Stimulated activated CD4-positive, alpha-beta T cell treated with anti-CD3 and anti-CD28 coated beads, Interleukin-4, amount 100 ng/mL, for 24 hours (primary cell): ENCODE measurements at regions not wholly inside any gene's neighbourhood (a gene's known extent, or its start where the extent isn't known, plus 50 kb on each side); places are given as distances from the start of the nearest gene placed in this dataset.

Experiments used
- DNase-seq: peaks from one replicate; pipeline ENCODE4 v3.0.0-alpha.2; 2020

DNA sequence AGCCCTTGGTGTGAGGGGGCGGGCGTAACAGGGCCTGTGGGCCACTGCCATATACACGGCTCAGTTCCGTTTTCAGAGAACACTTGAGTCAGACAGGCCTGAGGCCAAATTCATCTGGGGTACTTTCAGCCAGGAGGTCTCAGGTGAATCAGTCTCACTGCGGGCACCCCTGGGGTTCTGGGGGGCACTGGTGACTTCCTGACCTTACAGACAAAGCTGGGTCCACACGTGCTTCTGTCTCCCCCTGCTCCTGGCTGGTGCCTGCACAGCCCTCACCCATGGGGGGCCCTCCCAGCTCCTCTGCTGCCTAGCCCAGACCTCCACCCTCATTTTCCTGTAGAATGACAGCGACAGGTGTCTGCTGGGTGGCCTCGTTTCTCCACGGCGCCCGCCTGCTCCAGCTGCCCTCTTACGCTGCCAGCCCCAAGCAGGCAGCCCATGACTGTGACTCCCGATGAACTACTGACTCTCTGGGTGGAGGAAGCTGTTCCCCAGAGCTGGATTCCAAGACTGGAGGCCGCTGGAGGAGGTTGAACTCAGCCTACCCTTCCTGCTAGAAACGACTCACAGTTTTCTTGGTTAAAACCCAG is 374.1 kb upstream of the IRX4 start:
- no peak for DNase-seq

DNA sequence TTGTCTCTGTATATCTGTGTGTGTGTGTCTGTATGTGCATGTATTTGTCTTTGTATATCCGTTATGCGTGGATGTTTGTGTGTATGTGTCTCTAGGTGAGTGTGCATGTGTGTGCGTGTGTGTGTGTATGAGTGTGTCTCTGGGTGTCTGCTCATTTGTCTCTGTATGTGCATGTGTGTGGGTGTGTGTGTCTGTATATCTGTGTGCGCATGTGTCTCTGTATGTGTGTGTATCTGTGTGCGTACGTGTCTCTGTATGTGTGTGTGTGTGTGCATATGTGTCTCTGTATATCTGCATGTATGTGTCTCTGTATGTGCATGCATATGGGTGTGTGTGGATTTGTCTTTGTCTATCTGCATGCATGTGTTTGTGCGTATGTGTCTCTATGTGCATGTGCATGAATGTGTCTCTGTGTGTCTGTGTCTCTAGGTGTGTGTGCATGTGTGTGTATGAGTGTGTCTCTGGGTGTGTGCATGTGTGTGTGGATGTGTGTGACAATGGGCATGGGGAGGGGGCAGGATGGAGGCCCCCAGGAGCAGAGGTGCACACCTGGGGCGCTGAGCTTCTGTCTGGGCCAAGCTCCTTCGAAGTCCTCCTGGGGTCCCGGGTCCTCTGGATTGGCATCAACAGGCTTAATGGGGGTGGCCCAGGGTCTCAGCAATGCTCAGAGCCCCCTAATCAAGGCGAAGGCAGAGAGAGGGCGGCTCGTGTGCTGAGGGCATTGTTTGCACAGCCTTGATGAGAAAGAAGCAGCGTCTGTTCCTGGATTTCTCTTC is 373.4 kb upstream of the IRX4 start:
- DNase-seq = no peak

DNA sequence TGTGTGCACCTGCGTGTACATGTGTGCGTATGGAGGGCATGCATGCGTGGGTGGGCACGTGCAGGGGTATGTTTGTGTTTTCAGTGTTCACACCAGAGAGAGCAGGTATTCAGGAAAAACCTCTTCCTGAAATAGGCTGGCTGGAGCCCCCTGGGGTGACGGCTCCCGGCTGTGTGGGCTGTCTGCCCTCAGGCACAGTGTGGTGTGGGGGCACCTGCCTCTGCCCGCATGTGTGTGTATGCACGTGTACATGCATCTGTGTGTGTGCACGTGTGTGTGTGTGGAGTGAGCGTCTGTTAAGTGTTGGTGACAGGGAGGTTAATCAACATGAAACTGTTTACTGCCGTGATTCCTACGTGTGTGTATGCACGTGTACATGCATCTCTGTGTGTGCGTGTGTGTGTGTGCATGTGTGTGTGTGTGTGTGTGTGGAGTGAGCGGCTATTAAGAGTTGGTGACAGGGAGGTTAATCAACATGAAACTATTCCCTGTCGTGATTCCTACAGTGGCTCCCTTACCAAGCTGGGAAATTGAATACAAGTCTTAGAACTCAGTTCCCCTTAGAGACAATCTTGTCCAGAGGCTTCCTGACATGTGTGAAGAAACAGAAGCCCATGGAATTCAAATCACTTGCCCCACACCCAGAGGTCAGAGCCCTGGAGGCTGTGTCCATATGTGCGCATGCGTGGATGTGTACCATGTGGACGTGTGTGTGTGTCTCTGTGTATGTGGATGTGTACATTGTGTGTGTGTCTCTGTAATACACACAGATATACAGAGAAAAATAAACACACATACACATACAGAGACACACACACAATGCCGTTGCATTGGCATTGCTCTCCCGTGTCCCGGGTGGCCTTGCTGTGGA is 372.4 kb upstream of the IRX4 start:
- no peak for DNase-seq

DNA sequence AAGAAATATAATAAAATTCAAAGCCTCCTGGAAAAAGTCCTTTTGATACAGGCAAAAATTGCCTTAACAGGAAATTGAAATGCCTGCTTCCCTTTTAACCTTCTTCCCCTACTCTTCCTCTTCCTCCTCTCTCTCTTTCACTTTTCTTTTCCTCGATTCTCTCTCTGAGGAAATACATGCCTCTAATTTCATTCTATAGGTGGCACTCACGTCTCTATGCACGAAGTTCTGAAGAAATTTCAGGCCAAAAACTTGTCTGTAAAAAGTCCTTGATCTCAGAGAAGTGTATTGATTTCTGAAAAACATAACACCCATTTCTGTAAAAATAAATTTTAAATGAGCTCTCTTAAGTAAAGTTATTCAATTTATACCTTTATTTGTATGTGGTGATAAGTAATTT is 371.7 kb upstream of the IRX4 start:
- no peak for DNase-seq

DNA sequence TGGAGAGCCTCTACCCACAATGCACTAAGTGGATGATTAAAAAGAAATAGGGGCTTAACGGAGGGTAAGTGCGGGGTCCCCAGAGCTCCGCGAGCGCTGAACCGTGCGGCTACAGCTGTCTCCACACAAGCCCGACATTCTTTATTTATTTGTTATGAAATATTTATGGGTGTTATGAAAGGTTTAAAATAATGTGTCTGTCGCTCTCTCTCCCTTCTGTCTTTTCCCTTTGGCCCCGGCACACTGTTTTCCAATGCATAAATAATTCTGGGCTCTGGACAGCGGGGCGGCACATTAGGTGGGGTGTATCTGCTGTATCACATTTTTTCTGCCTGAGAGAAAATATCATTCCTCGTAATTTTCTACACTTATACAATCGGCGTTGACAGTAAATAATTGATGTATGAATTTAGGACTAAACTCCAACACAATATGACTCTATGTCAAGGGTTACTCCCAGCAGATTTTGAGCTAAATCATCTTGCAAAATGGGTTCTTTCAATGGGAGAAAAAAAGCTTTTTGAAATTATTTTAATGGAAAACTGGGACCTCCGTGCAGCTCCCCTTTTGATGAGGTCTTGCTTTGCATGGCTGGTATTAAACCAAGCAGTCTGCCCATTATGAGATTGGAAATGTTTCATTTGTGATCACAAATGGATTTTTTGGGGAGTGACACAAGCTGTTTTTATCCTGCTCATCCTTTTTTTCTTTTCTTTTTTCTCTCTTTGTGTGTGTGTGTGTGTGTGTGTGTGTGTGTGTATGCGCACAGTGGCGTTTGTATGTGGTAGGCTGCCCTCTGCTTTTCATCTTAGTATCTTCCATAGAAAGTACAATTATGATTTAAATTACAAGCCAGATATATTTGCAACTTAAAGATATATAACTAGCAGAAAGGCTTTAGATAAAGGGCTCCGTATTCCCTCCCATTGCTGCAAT is 370.6 kb upstream of the IRX4 start:
- no peak for DNase-seq

DNA sequence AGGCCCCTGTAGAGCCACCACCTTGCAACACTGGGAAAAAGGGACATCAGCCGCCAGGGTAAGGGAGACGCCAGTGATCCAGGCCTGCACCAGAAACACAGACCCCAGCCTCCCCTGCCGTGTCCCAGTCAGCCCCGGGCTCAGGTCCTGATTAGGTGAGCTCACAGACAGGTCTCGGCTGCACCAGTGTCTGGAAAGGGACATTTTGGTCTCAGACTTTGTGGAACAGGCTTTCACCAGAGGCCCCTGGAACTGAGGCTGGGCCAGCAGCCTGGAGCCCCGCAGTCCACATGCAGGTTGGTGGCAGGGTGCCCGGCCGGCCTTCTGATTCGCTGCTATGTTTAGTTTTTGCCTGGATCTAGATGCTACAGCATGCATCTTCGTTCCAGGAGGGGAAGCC is 369.0 kb upstream of the IRX4 start:
- DNase-seq = no peak

DNA sequence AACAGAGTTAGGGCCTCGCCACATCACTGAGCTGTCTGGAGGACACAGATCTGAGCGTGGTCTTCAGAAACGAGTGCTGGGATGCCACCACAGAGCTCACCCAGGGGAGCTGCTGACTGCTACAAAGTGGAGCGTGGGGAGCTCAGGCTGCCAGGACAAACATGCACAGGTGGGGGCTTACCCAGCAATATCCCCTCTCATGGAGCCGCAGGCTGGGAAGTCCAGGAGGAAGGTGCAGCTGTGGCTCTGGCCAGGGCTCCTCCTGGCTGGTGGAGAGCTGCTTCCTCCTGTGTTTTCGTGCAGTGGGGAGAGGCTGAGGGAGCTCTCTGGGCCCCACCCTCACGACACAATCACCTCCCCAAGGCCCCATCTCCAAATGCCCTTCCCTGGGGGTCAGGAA is 368.6 kb upstream of the IRX4 start:
- DNase-seq = no peak

DNA sequence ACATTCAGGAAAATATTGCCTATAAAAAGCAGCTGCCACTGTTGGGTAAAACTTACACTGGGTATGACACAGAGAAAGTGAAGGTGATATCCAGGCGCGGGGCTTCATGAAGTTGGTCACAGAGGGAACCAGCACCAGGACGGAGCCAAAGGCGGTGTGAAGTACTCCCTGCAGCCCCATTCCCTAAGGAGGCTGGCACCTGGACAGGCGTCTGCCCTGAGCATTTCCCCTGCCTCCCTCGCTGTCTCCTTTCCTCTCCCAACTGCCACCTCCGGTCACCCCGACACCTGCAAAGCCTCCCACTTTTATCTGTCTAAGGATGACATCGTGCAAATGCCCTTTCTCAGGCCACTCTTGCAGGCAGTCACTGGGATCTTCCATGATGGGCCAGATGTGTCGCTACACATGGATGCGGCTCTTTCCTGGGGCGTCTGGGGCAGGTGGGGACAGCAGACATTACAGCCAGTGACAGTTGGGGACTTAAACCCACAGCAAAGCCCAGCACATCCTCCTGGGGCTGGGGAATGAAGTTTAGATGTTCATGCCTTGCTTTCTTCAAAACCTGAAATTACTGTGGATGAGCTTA is 367.7 kb upstream of the IRX4 start:
- no peak for DNase-seq

DNA sequence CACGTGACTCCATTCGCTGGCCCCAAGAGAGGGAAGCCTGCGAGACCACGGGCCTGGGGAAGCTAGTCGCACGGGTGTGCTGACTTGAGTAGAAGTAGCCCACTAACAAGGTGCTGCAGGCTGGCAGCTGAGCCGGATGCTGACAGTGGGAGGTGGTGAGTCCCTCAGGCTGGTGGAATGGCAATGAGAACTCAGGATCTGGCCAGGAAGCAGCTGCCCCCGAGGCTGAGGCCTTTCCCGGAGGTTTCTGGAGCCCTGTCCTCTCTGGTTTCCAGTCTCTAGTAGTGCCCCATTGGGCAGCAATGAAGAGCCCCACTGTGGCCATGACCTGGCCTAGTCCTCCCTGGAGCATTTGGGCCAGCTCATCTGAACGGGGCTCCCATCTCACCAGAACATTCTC is 366.7 kb upstream of the IRX4 start:
- no peak for DNase-seq

DNA sequence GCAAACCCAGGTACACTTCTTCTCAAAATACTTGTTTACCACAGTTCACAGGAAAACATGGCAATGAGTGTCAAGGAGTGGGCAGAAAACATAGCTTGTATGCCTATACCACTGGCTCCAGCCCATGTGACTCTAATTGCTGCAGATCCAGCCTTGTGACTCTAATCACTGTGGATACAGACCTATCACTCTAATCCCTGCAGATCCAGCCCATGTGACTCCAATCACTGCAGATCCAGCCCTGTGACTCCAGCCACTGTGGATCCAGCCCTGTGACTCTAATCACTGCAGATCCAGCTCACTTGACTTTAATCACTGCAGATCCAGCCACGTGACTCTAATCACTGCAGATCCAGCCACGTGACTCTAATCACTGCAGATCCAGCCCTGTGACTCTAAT is 366.3 kb upstream of the IRX4 start:
- DNase-seq = no peak

DNA sequence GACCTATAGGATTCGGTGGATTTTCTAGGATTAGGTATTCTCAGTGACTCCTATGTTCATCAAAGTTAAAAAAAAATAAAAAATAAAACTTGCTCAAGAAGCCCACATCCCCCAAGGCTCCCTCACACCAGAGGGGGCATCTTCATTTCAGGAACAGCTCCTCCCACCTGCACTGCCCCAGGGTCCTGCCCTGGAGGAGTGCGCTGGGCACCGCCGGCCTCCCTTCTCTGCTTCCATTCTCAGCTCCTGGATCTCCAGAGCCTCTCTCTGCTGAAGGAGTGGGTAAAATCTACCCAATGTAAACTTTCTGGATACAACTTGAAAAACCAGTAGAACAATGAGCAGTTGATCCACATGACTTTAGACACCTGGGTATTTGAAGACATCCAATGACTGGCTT is 359.8 kb upstream of the IRX4 start:
- no peak for DNase-seq

DNA sequence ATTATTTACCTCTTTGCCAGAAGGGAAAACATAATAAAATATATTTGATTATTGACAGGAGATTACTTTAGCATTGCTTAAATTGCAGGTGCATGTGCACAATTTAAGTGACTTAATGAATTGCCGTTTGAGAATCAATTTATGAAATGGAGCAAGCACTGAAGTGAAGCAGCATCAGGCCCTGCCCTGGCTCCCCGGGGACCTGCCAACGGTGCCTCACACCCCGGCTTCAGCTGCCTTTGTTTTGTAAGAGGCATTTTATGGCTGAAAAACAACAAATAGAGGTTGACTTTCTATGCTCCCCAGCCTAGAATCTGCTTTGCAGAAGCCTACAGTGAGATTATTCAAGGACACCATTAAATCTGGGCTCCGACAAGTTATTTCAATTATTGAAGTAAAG is 359.1 kb upstream of the IRX4 start:
- no peak for DNase-seq

DNA sequence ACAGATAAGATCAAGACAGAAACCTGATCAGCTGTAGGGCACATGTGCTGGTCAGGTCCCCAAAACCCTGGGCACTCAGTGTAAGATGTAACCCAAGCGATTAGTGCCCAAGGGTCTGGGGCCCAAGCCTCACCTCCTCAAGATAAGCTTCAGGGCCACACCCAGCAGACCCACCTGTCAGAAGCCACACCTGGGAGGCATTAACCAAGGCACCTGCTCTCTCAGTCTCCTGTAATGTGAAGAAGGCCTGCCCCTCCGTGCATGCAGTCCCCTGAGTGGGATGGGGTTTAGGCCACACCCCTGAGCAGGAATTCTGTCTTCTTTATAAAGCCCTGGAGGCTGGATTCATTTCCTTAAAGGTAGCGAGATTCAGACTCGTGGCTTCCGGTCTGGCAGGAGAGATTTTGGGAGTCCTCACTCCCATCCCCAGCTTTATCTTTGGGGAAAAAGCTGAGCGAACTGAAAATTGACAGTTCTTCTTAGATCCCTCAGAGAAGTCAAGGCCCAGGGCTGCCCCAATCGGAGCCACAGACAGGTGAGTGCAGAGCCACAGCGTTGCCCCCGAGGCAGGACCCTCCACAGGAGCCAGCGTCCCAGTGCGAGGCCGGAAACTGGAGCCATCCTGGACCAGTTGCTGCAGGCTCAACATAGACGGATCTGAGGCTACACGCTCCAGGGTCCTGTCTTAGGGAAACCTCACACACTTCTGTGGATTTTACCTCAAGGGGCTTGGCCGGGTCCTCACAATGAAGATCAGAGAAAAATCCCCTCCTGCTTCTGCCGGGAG is 357.6 kb upstream of the IRX4 start:
- no peak for DNase-seq

DNA sequence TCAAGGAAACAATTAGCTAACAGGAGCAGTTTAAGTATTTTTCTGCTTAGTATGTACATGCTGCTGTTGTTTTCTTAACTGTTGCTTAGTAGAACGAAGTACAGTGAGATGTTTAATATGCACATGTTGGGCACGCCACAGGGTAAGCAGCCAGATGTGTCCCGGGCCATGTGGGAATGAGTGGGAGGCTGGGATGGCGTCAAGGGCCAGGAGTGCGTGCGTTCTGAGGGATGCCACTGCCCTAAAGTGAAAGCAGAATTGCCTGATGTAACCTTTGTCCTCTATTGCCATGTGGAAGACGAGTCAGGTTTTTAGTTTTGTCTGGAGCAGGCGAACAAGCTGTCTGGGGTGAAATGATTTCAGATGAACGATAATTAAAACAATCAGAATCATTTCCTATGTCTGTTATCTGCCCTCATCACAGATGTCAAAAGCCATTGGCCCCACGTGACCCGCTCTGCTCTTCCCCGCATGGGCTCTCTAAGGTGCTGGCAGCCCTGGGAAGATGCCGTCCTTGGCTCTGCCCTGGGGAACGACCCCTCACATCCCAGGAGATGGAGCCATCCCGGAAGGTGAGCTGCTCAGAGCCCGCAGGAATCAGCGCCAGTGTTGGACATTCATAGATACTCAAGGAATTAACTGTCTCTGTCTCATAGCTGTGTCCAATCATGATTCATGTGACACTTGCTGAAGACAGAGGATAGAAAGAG is 356.6 kb upstream of the IRX4 start:
- no peak for DNase-seq

DNA sequence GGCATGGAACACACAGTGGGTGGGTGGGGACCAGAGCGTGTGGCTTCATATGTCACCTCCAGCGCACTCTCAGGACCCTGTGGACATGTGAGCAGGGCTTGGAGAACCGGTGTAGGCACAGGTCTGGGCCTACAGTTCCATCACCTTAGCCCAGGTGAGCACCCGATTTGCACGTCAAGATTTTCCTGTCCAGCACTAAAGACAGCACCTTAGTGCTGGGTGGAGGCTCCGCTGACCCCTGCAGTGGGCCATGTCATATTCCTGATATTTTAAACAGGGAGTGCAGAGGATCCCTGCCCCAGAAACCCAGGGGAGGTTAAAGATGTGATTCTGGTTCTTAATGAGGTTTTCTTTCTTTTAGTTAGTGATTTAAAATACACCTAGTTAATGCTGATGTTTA is 356.0 kb upstream of the IRX4 start:
- no peak for DNase-seq

DNA sequence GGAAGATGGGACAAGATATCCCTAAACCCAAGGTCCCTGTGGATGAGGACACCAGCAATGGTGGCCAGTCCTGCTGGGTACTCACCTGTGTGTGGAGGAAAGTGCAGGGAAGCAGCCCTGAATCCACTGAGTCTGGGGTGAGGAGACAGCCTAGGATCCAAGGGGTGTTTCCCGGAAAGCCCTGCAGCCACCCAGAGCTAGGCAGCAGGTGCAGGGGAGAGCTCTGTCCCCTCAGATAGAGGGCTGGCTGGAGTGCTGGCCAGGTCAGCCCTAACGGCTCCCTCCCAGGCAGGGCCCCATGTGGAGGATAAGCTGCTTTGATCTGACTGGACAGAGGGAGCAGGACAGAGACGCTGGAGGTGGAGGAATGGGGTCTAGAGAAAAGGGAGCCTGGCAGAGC is 344.7 kb upstream of the IRX4 start:
- DNase-seq = no peak

DNA sequence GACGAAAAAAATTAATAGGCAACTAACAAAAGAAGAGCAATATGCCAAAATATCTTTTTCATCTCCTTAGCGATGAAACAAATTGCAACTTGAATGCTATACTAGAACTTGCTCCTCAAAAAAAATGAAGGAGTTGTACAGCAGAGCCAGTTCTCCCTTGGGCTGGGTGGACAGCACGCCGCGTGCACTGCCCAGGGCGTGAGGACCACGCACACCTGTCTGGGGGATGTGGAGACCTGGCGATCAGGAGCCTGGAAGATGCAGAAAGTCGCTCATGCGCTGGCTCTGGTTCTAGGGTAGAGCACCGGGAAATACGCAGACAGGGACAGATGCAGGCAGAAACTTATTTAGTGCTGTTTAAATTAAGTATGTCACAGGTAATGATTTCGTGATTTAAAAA is 342.0 kb upstream of the IRX4 start:
- no peak for DNase-seq

DNA sequence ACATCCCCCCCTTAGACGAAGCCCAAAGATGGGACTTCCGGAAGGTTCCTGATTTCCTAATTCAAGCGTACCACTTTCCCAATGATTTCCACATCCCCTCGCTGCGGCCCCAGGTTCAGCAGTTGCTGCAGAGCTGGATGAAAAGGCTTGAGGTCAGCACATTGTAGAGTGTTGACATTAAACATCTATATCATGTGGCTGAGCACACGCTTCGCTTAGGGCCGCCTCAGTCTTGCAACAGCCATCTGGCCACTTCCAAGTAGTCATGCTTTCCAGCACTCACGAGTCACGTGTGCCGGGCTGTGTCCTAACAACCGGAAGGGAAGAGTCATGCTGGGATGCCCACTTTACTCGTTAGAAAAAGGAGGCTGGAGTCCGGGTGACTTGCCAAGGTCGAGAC is 340.6 kb upstream of the IRX4 start:
- DNase-seq = no peak

DNA sequence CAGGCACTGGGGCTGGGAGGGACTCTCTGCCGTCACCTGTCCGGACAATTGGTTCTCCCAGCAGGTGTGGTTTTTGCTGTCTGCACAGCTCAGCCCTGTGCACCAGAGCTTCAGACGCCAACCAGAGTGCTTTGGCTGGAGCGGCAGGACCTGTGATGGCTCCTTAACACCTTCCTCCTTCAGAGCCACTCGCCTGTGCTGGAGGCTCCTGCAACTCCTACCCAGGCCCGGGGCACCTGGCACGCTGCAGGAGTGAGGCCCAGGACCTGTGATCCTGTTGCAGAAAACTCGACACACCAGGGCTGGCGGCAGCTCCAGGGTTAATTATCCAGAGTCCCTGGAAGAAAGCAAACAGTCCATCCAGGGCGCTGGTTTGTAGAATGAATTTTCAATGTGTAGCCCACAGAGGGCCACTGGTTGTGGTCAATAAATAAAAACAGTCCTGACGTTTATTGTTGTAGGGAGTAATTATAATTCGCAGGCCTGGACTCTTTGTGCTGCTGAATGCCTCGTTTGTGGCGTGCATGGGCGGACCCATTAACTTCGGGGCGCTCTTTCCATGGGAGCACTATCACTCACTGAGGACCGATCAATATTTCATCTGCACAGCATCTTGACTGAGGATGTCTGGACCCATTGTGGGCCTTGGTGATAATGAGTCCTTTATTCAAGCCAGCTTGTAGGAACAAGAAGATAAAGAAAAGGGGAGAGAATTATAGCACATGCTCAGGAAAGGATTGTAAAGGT is 339.7 kb upstream of the IRX4 start:
- DNase-seq = no peak

DNA sequence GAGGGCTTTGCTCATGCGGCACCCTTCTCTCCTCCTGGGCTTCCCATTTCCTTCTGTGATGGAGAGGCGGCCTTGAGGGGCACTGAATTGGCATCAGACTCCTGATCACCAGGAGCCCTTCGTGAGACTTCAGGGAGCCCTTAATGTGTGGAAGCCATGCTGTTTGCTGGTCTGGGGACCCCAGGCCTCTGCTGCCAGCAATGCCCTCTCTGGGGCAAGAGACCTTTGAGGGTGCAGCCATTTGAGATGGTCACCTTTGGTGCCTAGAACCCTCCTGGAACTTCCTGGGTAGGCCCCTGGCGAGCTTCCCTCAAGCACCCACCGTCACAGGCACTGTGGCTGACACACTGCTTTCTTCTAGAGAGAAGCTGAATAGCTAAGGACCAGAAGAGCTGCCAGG is 338.7 kb upstream of the IRX4 start:
- no peak for DNase-seq
